MM.1S (cell line): ENCODE measurements at regions not wholly inside any gene's neighbourhood (a gene's known extent, or its start where the extent isn't known, plus 50 kb on each side); places are given as distances from the start of the nearest gene placed in this dataset.

Experiments
- DNase-seq: peaks from one replicate; pipeline ENCODE4 v3.0.0-alpha.2; 2015
- H2AFZ ChIP-seq: fragments of 300-600 bp; sonication (generic); 2 replicates; pipeline ENCODE4 v1.6.0; 2016; ENCODE audit warnings: antibody characterized with exemption, low read length
- H3F3A ChIP-seq: fragments of 300-600 bp; sonication (generic); 2 replicates; pipeline ENCODE4 v1.6.1; 2016; ENCODE audit warnings: mild to moderate bottlenecking, antibody characterized with exemption, low read length, moderate library complexity, mixed read lengths; ENCODE audit not compliant: insufficient read depth
- H3K27ac ChIP-seq: fragments of 300-600 bp; sonication (generic); 2 replicates; pipeline ENCODE4 v1.5.1; 2016; ENCODE audit warnings: mild to moderate bottlenecking, low read length
- H3K27me3 ChIP-seq: fragments of 300-600 bp; sonication (generic); replicated peaks from 2 replicates; pipeline ENCODE4 v1.6.0; 2016; ENCODE audit warnings: low read length; ENCODE audit not compliant: insufficient read depth
- H3K36me3 ChIP-seq: fragments of 300-600 bp; sonication (generic); replicated peaks from 2 replicates; pipeline ENCODE4 v1.6.1; 2016; ENCODE audit warnings: mild to moderate bottlenecking, low read length, mixed read lengths; ENCODE audit not compliant: insufficient read depth
- H3K4me1 ChIP-seq: fragments of 300-600 bp; sonication (generic); 2 replicates; pipeline ENCODE4 v1.6.1; 2016; ENCODE audit warnings: low read length, mixed read lengths
- H3K4me2 ChIP-seq: fragments of 300-600 bp; sonication (generic); 2 replicates; pipeline ENCODE4 v1.6.0; 2016; ENCODE audit warnings: low read depth, low read length
- H3K4me3 ChIP-seq: fragments of 300-600 bp; sonication (generic); 2 replicates; pipeline ENCODE4 v1.5.1; 2016; ENCODE audit warnings: low read length, mixed read lengths
- H3K79me2 ChIP-seq: fragments of 300-600 bp; sonication (generic); 2 replicates; pipeline ENCODE4 v1.6.1; 2016; ENCODE audit warnings: mixed run types, low read length, mixed read lengths
- H3K9ac ChIP-seq: fragments of 300-600 bp; sonication (generic); 2 replicates; pipeline ENCODE4 v1.6.1; 2016; ENCODE audit warnings: low read length, mixed read lengths
- H3K9me2 ChIP-seq: fragments of 300-600 bp; sonication (generic); replicated peaks from 2 replicates; pipeline ENCODE4 v1.6.1; 2016; ENCODE audit warnings: mild to moderate bottlenecking, low read length, mixed read lengths; ENCODE audit not compliant: insufficient read depth
- H3K9me3 ChIP-seq: fragments of 300-600 bp; sonication (generic); replicated peaks from 2 replicates; pipeline ENCODE4 v1.6.1; 2016; ENCODE audit warnings: mild to moderate bottlenecking, low read length, mixed read lengths; ENCODE audit not compliant: insufficient read depth
- H4K20me1 ChIP-seq: fragments of 300-600 bp; sonication (generic); 2 replicates; pipeline ENCODE4 v1.6.1; 2016; ENCODE audit warnings: mild to moderate bottlenecking, low read length, moderate library complexity, mixed read lengths; ENCODE audit not compliant: insufficient read depth
- EZH2 ChIP-seq: fragments of 300-600 bp; sonication (generic); optimal IDR thresholded peaks from 2 replicates; pipeline ENCODE3; 2017; ENCODE audit warnings: low read depth, mild to moderate bottlenecking, antibody characterized with exemption, low read length, mixed read lengths
- EZH2phosphoT487 ChIP-seq: fragments of 300-600 bp; sonication (generic); IDR thresholded peaks from 2 replicates; pipeline ENCODE4 v1.6.1; 2018; ENCODE audit warnings: antibody characterized with exemption, low read length
- TF ChIP-seq, protein P1 (sequence below): fragments of 300-600 bp; sonication (generic); IDR thresholded peaks from 2 replicates; pipeline ENCODE4 v1.5.1; 2016; ENCODE audit warnings: antibody characterized with exemption, low read length, mixed read lengths

DNA sequence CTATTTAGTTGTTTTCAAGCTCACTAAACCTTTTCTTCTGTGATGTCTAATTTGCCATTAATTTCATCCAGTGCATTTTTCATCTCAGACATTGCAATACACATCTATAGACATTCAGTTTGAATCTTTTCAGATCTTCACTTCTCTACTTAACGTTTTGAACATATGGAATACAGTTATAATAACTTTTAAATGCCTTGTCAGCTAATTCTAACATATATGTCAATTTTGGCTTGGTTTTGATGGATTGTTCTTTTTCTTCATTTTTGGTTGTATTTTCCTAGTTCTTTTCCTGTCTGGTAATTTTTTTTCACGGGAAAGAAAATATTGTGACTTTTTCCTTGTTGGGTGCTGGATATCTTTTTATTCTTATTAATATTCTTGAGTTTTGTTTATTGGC lies 215.3 kb downstream of the ATP23 start:
- TF ChIP-seq, protein P1, sequence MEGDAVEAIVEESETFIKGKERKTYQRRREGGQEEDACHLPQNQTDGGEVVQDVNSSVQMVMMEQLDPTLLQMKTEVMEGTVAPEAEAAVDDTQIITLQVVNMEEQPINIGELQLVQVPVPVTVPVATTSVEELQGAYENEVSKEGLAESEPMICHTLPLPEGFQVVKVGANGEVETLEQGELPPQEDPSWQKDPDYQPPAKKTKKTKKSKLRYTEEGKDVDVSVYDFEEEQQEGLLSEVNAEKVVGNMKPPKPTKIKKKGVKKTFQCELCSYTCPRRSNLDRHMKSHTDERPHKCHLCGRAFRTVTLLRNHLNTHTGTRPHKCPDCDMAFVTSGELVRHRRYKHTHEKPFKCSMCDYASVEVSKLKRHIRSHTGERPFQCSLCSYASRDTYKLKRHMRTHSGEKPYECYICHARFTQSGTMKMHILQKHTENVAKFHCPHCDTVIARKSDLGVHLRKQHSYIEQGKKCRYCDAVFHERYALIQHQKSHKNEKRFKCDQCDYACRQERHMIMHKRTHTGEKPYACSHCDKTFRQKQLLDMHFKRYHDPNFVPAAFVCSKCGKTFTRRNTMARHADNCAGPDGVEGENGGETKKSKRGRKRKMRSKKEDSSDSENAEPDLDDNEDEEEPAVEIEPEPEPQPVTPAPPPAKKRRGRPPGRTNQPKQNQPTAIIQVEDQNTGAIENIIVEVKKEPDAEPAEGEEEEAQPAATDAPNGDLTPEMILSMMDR = no peak
- TF ChIP-seq EZH2 (no peak), EZH2phosphoT487 (no peak)
- Histone ChIP-seq H2AFZ (no peak overlapping the region), H3K27me3 (no peaks in the 10 kb centered on the region), H3K9me3 (no peaks in the 10 kb centered on the region), H3K9me2 (no peaks in the 10 kb centered on the region), H3K9ac (no peak overlapping the region), H3F3A (no peaks in the 10 kb centered on the region), H4K20me1 (no peaks in the 10 kb centered on the region), H3K79me2 (no peaks in the 10 kb centered on the region), H3K27ac (no peak overlapping the region), H3K4me2 (no peak overlapping the region), H3K4me1 (peaks cover 9% of the 10 kb centered on the region; the same call in 1 of the 2 replicates), H3K36me3 (no peaks in the 10 kb centered on the region), H3K4me3 (no peak overlapping the region)
- DNase-seq = no peak

DNA sequence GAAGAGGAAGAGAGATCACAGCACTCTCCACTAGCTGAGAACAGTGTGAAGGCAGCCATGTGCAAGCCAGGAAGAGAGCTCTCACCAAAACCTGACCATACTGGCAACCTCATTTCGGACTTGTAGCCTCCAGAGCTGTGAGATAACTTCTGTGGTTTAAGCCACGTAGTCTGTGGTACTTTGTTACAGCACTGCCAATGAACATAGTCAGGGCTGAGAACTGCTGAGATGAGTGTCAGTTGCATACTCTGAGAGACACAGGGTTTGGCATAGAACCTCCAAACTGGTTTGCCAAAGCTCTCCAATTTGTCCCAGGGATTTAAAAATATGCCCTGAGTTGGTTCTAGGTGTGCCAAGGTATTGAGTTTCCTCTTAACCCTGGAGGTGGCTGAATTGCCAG lies 218.6 kb downstream of the ATP23 start:
- peaks cover 21% of the 10 kb centered on the region for H3K4me1 ChIP-seq
- TF ChIP-seq EZH2 (no peak), EZH2phosphoT487 (no peak)
- TF ChIP-seq, protein P1 = no peak
- peak; percentile 68 for DNase-seq
- H4K20me1 ChIP-seq = no peaks in the 10 kb centered on the region
- H3K36me3 ChIP-seq = no peaks in the 10 kb centered on the region
- H3K9ac ChIP-seq = no peak overlapping the region
- H2AFZ ChIP-seq = no peak overlapping the region
- H3K9me2 ChIP-seq = no peaks in the 10 kb centered on the region
- H3K9me3 ChIP-seq = no peaks in the 10 kb centered on the region
- H3K79me2 ChIP-seq = no peaks in the 10 kb centered on the region
- no peak overlapping the region for H3K4me3 ChIP-seq
- no peaks in the 10 kb centered on the region for H3K27me3 ChIP-seq
- H3K27ac ChIP-seq = peak overlapping the region; percentile 11; the same call in 1 of the 2 replicates
- peak overlapping the region; percentile 6; the same call in 1 of the 2 replicates for H3K4me2 ChIP-seq
- H3F3A ChIP-seq = peaks cover 8% of the 10 kb centered on the region

DNA sequence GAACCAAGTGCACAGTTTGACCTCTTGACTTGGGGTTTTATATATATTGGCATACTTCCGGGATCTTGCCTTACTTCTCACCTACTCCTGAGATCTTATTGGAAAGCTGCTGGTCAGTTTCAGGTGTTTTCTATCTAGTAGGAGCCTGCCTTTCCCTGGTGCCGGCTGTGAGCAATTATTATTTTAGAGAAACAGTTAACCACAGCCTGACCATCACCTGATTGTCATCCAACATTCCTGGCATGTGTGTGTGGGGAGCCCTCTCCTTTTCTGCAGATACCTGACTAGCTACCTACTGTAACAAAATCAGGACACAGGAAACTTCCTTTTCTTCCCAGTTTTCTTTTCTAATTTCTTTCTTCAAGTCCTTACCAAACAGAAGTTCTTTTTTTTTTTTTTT lies 220.4 kb downstream of the ATP23 start:
- Histone ChIP-seq H2AFZ (no peak overlapping the region), H3K4me3 (no peak overlapping the region), H3K79me2 (no peaks in the 10 kb centered on the region), H3K27me3 (no peaks in the 10 kb centered on the region), H3K9me2 (no peaks in the 10 kb centered on the region), H3K36me3 (no peaks in the 10 kb centered on the region), H3F3A (peaks cover 19% of the 10 kb centered on the region), H3K4me2 (no peak overlapping the region), H3K4me1 (peaks cover 39% of the 10 kb centered on the region), H4K20me1 (no peaks in the 10 kb centered on the region), H3K27ac (no peak overlapping the region), H3K9ac (no peak overlapping the region), H3K9me3 (no peaks in the 10 kb centered on the region)
- no peak for DNase-seq
- TF ChIP-seq, protein P1 = no peak
- TF ChIP-seq EZH2 (no peak), EZH2phosphoT487 (no peak)
